Vagina (tissue), 2 donors: ENCODE measurements at regions not wholly inside any gene's neighbourhood (a gene's known extent, or its start where the extent isn't known, plus 50 kb on each side); places are given as distances from the start of the nearest gene placed in this dataset.

ENCODE experiments used
- DNase-seq, 2 donors: peaks; one replicate each; pipeline ENCODE4 v3.0.0-alpha.2; 2017; ENCODE audit errors: extremely low spot score in 2 of 2
- H3K27ac ChIP-seq: fragments of 200-600 bp; sonication (generic); one replicate; pipeline ENCODE4 v1.5.1; 2019
- H3K27me3 ChIP-seq: fragments of 200-600 bp; sonication (generic); one replicate; pipeline ENCODE4 v1.5.1; 2019
- H3K36me3 ChIP-seq, 2 donors: fragments of 200-600 bp; sonication (generic); one replicate each; pipeline ENCODE4 v1.5.1; 2017 to 2019
- H3K4me1 ChIP-seq: fragments of 200-600 bp; sonication (generic); one replicate; pipeline ENCODE4 v1.5.1; 2019
- H3K4me3 ChIP-seq, 2 donors: fragments of 200-600 bp; sonication (generic); 1 replicate in 1 of 2; 2 replicates in 1 of 2; pipeline ENCODE4 v1.5.1; 2016 to 2019
- H3K9me3 ChIP-seq: fragments of 200-600 bp; sonication (generic); one replicate; pipeline ENCODE4 v1.5.1; 2019
- CTCF ChIP-seq, 3 experiments: fragments of 450-650 bp in 2 of 3; fragments of 200-600 bp in 1 of 3; sonication (generic) in 1 of 3; IDR thresholded peaks; one replicate each; pipeline ENCODE4 v1.5.1; 2017 to 2019; ENCODE audit warnings: antibody characterized with exemption in 3 of 3, mild to moderate bottlenecking in 2 of 3, moderate library complexity in 2 of 3
- POLR2A ChIP-seq, 2 donors: fragments of 450-650 bp; IDR thresholded peaks; one replicate each; pipeline ENCODE4 v1.6.1; 2017; ENCODE audit warnings: antibody characterized with exemption in 2 of 2, mild to moderate bottlenecking in 2 of 2, moderate library complexity in 2 of 2
- POLR2AphosphoS5 ChIP-seq, 2 donors: sonication (generic); formaldehyde crosslinking; IDR thresholded peaks; one replicate each; pipeline ENCODE4 v1.9.0; 2017; ENCODE audit warnings: antibody characterized with exemption in 2 of 2, mild to moderate bottlenecking in 2 of 2, low read depth in 1 of 2; ENCODE audit not compliant: insufficient read depth in 1 of 2
- intact Hi-C: fragments of 100-400 bp; cut with DNase I; formaldehyde crosslinking; loops from one replicate; pipeline ENCODE4 v1.15.1; 2023

- Histone ChIP-seq H3K4me3 (no peak overlapping the region), H3K27me3 (no peaks in the 10 kb centered on the region), H3K9me3 (no peaks in the 10 kb centered on the region), H3K27ac (no peak overlapping the region), H3K4me1 (no peaks in the 10 kb centered on the region), H3K36me3 (no peaks in the 10 kb centered on the region)
- no peak for DNase-seq
- no peak for TF ChIP-seq POLR2AphosphoS5 (IDR thresholded peaks at IDR 0.05; ENCODE audit: insufficient read depth in 1 of 2, low read depth in 1 of 2)
- no peak for TF ChIP-seq POLR2A (IDR thresholded peaks at IDR 0.05)
- no peak for TF ChIP-seq CTCF (IDR thresholded peaks at IDR 0.05)
- intact Hi-C loops: no loop called here
Observed at GRCh38 chr7:84264396-84264795, 69.8 kb upstream of the SEMA3A start.

- no peaks in the 10 kb centered on the region for H3K9me3 ChIP-seq
- intact Hi-C loops: no loop called here
- H3K4me3 ChIP-seq: no peak overlapping the region
- H3K4me1 ChIP-seq: no peaks in the 10 kb centered on the region
- DNase-seq: no peak
- H3K36me3 ChIP-seq: no peaks in the 10 kb centered on the region
- no peaks in the 10 kb centered on the region for H3K27me3 ChIP-seq
- no peak overlapping the region for H3K27ac ChIP-seq
- TF ChIP-seq CTCF (IDR thresholded peaks at IDR 0.05) (no peak), POLR2AphosphoS5 (IDR thresholded peaks at IDR 0.05; ENCODE audit: insufficient read depth in 1 of 2, low read depth in 1 of 2) (no peak), POLR2A (IDR thresholded peaks at IDR 0.05) (no peak)
Observed at GRCh38 chr7:84263106-84263505, 68.5 kb upstream of the SEMA3A start.

- Histone ChIP-seq H3K27ac (no peak overlapping the region), H3K27me3 (no peaks in the 10 kb centered on the region), H3K4me3 (no peak overlapping the region), H3K9me3 (no peaks in the 10 kb centered on the region), H3K36me3 (no peaks in the 10 kb centered on the region), H3K4me1 (no peaks in the 10 kb centered on the region)
- no peak for TF ChIP-seq POLR2AphosphoS5 (IDR thresholded peaks at IDR 0.05; ENCODE audit: insufficient read depth in 1 of 2, low read depth in 1 of 2)
- no peak for TF ChIP-seq POLR2A (IDR thresholded peaks at IDR 0.05)
- no peak for TF ChIP-seq CTCF (IDR thresholded peaks at IDR 0.05)
- intact Hi-C loops: no loop called here
- DNase-seq: no peak
Observed at GRCh38 chr7:84261509-84261908, 66.9 kb upstream of the SEMA3A start.

GRCh38 chr7:84258628-84259027 lies 64.0 kb upstream of the SEMA3A start:
- no peak overlapping the region for H3K4me3 ChIP-seq
- no peaks in the 10 kb centered on the region for H3K36me3 ChIP-seq
- DNase-seq: no peak
- no peak for TF ChIP-seq POLR2A (IDR thresholded peaks at IDR 0.05)
- TF ChIP-seq POLR2AphosphoS5 (IDR thresholded peaks at IDR 0.05; ENCODE audit: insufficient read depth in 1 of 2, low read depth in 1 of 2): no peak
- TF ChIP-seq CTCF (IDR thresholded peaks at IDR 0.05): no peak
- no peak overlapping the region for H3K27ac ChIP-seq
- H3K4me1 ChIP-seq: no peaks in the 10 kb centered on the region
- no peaks in the 10 kb centered on the region for H3K9me3 ChIP-seq
- H3K27me3 ChIP-seq: no peaks in the 10 kb centered on the region
- intact Hi-C loops: no loop called here

GRCh38 chr7:84256571-84256971 lies 62.0 kb upstream of the SEMA3A start:
- DNase-seq: no peak
- TF ChIP-seq CTCF (IDR thresholded peaks at IDR 0.05) (no peak), POLR2AphosphoS5 (IDR thresholded peaks at IDR 0.05; ENCODE audit: insufficient read depth in 1 of 2, low read depth in 1 of 2) (no peak), POLR2A (IDR thresholded peaks at IDR 0.05) (no peak)
- Histone ChIP-seq H3K9me3 (no peaks in the 10 kb centered on the region), H3K4me3 (no peak overlapping the region), H3K27me3 (no peaks in the 10 kb centered on the region), H3K27ac (no peak overlapping the region), H3K4me1 (no peaks in the 10 kb centered on the region), H3K36me3 (no peaks in the 10 kb centered on the region)
- intact Hi-C loops: no loop called here
